SK-N-SH treated with all-trans-retinoic acid at 6 μM for 48 hours (cell line): ENCODE measurements at regions not wholly inside any gene's neighbourhood (a gene's known extent, or its start where the extent isn't known, plus 50 kb on each side); places are given as distances from the start of the nearest gene placed in this dataset.

ENCODE experiments used
- GLIS3 ChIP-seq: fragments of 250-450 bp; sonication (Bioruptor Pico); IDR thresholded peaks from 2 replicates; pipeline ENCODE4 v1.5.0; 2020; ENCODE audit warnings: mild to moderate bottlenecking, moderate library complexity
- TOX ChIP-seq: fragments of 250-450 bp; sonication (Bioruptor Pico); IDR thresholded peaks from 2 replicates; pipeline ENCODE4 v1.8.0; 2021; ENCODE audit warnings: mild to moderate bottlenecking, moderate library complexity, borderline replicate concordance
- ZNF70 ChIP-seq: fragments of 450-650 bp; formaldehyde crosslinking; IDR thresholded peaks from 2 replicates; pipeline ENCODE4 v1.5.0; 2020; ENCODE audit warnings: mild to moderate bottlenecking, moderate library complexity
- TF ChIP-seq, protein P1 (sequence below): fragments of 250-450 bp; sonication (Bioruptor Pico); IDR thresholded peaks from 2 replicates; pipeline ENCODE4 v1.8.0; 2020; ENCODE audit warnings: mild to moderate bottlenecking, moderate library complexity, borderline replicate concordance

DNA sequence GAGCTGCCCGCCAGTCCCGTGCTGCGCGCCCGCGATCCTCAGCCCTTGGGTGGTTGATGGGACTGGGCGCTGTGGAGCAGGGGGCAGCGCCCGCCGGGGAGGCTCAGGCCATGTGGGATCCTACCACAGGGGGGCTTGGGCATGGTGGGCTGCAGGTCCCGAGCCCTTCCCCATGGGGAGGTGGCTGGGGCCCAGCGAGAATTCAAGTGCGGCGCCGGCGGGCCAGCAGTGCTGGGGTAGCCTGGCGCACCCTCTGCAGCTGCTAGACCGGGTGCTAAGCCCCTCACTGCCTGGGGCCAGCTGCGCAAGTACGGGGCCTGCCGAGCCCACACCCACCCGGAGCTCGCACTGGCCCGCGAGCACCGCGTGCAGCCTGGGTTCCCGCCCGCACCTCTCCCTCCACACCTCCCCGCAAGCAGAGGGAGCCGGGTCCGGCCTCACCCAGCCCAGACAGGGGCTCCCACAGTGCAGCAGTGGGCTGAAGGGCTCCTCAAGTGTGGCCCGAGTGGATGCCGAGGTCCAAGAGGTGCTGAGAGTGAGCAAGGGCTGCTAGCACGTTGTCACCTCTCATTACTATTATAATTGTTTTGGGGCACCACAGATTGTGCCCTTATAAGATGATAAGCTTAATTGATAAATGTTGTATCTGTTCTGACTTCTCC, 333.2 kb downstream of the CASP12 start:
- no peak for TF ChIP-seq ZNF70 (CRISPR knock-in tag)
- TF ChIP-seq GLIS3 (CRISPR knock-in tag): no peak
- TF ChIP-seq TOX (CRISPR knock-in tag): no peak
- TF ChIP-seq, protein P1, sequence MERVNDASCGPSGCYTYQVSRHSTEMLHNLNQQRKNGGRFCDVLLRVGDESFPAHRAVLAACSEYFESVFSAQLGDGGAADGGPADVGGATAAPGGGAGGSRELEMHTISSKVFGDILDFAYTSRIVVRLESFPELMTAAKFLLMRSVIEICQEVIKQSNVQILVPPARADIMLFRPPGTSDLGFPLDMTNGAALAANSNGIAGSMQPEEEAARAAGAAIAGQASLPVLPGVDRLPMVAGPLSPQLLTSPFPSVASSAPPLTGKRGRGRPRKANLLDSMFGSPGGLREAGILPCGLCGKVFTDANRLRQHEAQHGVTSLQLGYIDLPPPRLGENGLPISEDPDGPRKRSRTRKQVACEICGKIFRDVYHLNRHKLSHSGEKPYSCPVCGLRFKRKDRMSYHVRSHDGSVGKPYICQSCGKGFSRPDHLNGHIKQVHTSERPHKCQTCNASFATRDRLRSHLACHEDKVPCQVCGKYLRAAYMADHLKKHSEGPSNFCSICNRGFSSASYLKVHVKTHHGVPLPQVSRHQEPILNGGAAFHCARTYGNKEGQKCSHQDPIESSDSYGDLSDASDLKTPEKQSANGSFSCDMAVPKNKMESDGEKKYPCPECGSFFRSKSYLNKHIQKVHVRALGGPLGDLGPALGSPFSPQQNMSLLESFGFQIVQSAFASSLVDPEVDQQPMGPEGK (CRISPR knock-in tag): no peak
